ENCODE measurements at regions not wholly inside any gene's neighbourhood (a gene's known extent, or its start where the extent isn't known, plus 50 kb on each side); places are given as distances from the start of the nearest gene placed in this dataset.

- Histone ChIP-seq H3K36me3 (ENCODE audit: control insufficient read depth in 2 of 2, insufficient read depth in 1 of 2, low read length in 2 of 2) (no peaks in the 10 kb centered on the region), H3K4me1 (ENCODE audit: control insufficient read depth, insufficient read depth, low read length) (peaks cover 17% of the 10 kb centered on the region), H3K27ac (ENCODE audit: extremely low read depth, low read depth, low read length) (no peak overlapping the region), H3K4me3 (ENCODE audit: low read depth, low read length) (no peak overlapping the region), H3K9me3 (ENCODE audit: control insufficient read depth, insufficient read depth, low read depth, low read length) (no peaks in the 10 kb centered on the region)
- POLR2A ChIA-PET, result no interaction called here
- TF ChIP-seq ZNF654 (tag by site-specific recombination; IDR thresholded peaks at IDR 0.05; ENCODE audit: low read depth), result peak; percentile 85
- TF ChIP-seq IKZF3 (tag by site-specific recombination; IDR thresholded peaks at IDR 0.05), result 0 out of 2 replicates have a peak, but pooled peaks have one; percentile 14
- TF ChIP-seq PBX3 (CRISPR knock-in tag; IDR thresholded peaks at IDR 0.05), result no peak
- TF ChIP-seq ZFP37 (tag by site-specific recombination; IDR thresholded peaks at IDR 0.05), result peak; percentile 68; the same call in 1 of the 2 replicates
- TF ChIP-seq ZBTB1 (tag by site-specific recombination; IDR thresholded peaks at IDR 0.05), result no peak
- peak; percentile 38; the same call in 1 of the 2 replicates for TF ChIP-seq ZNF660 (tag by site-specific recombination; IDR thresholded peaks at IDR 0.05)
- CTCF ChIA-PET, result interaction anchor here (0.6 to 2.1 kb wide), 22 partner anchors 13 to 1464 kb away, joined by 3 to 8 read pairs (median 4); no protein-coding TSS in a partner anchor
Observed at GRCh38 chr10:4656576-4657194, 169.3 kb upstream of the AKR1E2 start.

GRCh38 chr10:4655879-4656278 lies 170.1 kb upstream of the AKR1E2 start:
- H3K9me3 ChIP-seq (ENCODE audit: control insufficient read depth, insufficient read depth, low read depth, low read length), result no peaks in the 10 kb centered on the region
- ChIA-PET POLR2A (no interaction called here), CTCF (interaction anchor here (0.5 to 1.7 kb wide), 7 partner anchors 15 to 1458 kb away, joined by 3 to 5 read pairs (median 3); no protein-coding TSS in a partner anchor)
- TF ChIP-seq ZNF677 (tag by site-specific recombination; IDR thresholded peaks at IDR 0.05) (no peak), ZNF664 (tag by site-specific recombination; IDR thresholded peaks at IDR 0.05) (no peak), ZNF843 (tag by site-specific recombination; IDR thresholded peaks at IDR 0.05) (no peak), HOXA7 (CRISPR knock-in tag; IDR thresholded peaks at IDR 0.05; ENCODE audit: borderline replicate concordance) (no peak), ZFP69B (tag by site-specific recombination; IDR thresholded peaks at IDR 0.05) (no peak), ELK4 (IDR thresholded peaks at IDR 0.05; ENCODE audit: borderline replicate concordance, low read depth, low read length) (no peak), ZNF132 (tag by site-specific recombination; IDR thresholded peaks at IDR 0.05; ENCODE audit: borderline replicate concordance) (no peak), FEZF1 (tag by site-specific recombination; IDR thresholded peaks at IDR 0.05) (no peak), ZFP37 (tag by site-specific recombination; IDR thresholded peaks at IDR 0.05) (no peak), MYNN (tag by site-specific recombination; IDR thresholded peaks at IDR 0.05; ENCODE audit: borderline replicate concordance) (no peak), BCL11B (tag by site-specific recombination; IDR thresholded peaks at IDR 0.05; ENCODE audit: low read depth) (no peak), ZNF175 (tag by site-specific recombination; IDR thresholded peaks at IDR 0.05) (no peak), ZNF362 (tag by site-specific recombination; IDR thresholded peaks at IDR 0.05) (no peak), AEBP2 (tag by site-specific recombination; IDR thresholded peaks at IDR 0.05; ENCODE audit: borderline replicate concordance) (no peak), RBAK (tag by site-specific recombination; IDR thresholded peaks at IDR 0.05) (no peak), ZNF341 (tag by site-specific recombination; IDR thresholded peaks at IDR 0.05; ENCODE audit: low read depth) (no peak)
- H3K4me1 ChIP-seq (ENCODE audit: control insufficient read depth, insufficient read depth, low read length), result peaks cover 21% of the 10 kb centered on the region
- no peak overlapping the region for H3K4me3 ChIP-seq (ENCODE audit: low read depth, low read length)
- no peak overlapping the region for H3K27ac ChIP-seq (ENCODE audit: extremely low read depth, low read depth, low read length)
- no peaks in the 10 kb centered on the region for H3K36me3 ChIP-seq (ENCODE audit: control insufficient read depth in 2 of 2, insufficient read depth in 1 of 2, low read length in 2 of 2)
